Coronary artery (tissue), 2 donors: ENCODE measurements at regions not wholly inside any gene's neighbourhood (a gene's known extent, or its start where the extent isn't known, plus 50 kb on each side); places are given as distances from the start of the nearest gene placed in this dataset.

ENCODE experiments used
- DNase-seq: peaks from one replicate; pipeline ENCODE4 v3.0.0-alpha.2; 2017; ENCODE audit warnings: low spot score
- H3K27ac ChIP-seq, 2 donors: fragments of 200-600 bp; sonication (generic); one replicate each; pipeline ENCODE4 v1.5.1; 2016 to 2019
- H3K4me3 ChIP-seq: fragments of 200-600 bp; sonication (generic); 2 replicates; pipeline ENCODE4 v1.5.1; 2016; ENCODE audit warnings: mild to moderate bottlenecking, moderate library complexity
- CTCF ChIP-seq: fragments of 200-600 bp; sonication (generic); IDR thresholded peaks from one replicate; pipeline ENCODE4 v1.5.1; 2019; ENCODE audit warnings: antibody characterized with exemption

GRCh38 chr5:82789095-82789494 is 288.1 kb downstream of the TMEM167A start:
- no peak for DNase-seq
- no peak for TF ChIP-seq CTCF
- Histone ChIP-seq H3K4me3 (no peak overlapping the region), H3K27ac (no peak overlapping the region)

GRCh38 chr5:82786748-82787147 is 290.4 kb downstream of the TMEM167A start:
- TF ChIP-seq CTCF = no peak
- Histone ChIP-seq H3K27ac (no peak overlapping the region), H3K4me3 (no peak overlapping the region)
- no peak for DNase-seq

GRCh38 chr5:82785882-82786509 is 291.2 kb downstream of the TMEM167A start:
- H3K4me3 ChIP-seq = no peak overlapping the region
- no peak overlapping the region for H3K27ac ChIP-seq
- TF ChIP-seq CTCF = no peak
- DNase-seq = no peak

- H3K27ac ChIP-seq = no peak overlapping the region
- no peak for DNase-seq
- no peak for TF ChIP-seq CTCF
Observed at GRCh38 chr5:82785456-82785855, 291.7 kb downstream of the TMEM167A start.

GRCh38 chr5:82784521-82784920 is 292.7 kb downstream of the TMEM167A start:
- Histone ChIP-seq H3K4me3 (no peak overlapping the region), H3K27ac (no peak overlapping the region)
- DNase-seq = no peak
- TF ChIP-seq CTCF = no peak

More at GRCh38 chr5:82785456-82785855, 291.7 kb downstream of the TMEM167A start:
- H3K4me3 ChIP-seq = no peak overlapping the region

GRCh38 chr5:82777106-82777505 is 300.1 kb downstream of the TMEM167A start:
- DNase-seq = no peak
- H3K4me3 ChIP-seq = no peak overlapping the region
- TF ChIP-seq CTCF = no peak
- no peak overlapping the region for H3K27ac ChIP-seq

- H3K4me3 ChIP-seq = no peak overlapping the region
- no peak for DNase-seq
- no peak overlapping the region for H3K27ac ChIP-seq
- no peak for TF ChIP-seq CTCF
Observed at GRCh38 chr5:82772281-82772680, 304.9 kb downstream of the TMEM167A start.
